AG04450 (cell line): ENCODE measurements at regions not wholly inside any gene's neighbourhood (a gene's known extent, or its start where the extent isn't known, plus 50 kb on each side); places are given as distances from the start of the nearest gene placed in this dataset.

Source experiments
- CTCF ChIA-PET: fragments of 300-600, 350-600 bp; formaldehyde crosslinking; extraction: SDS; loops from one replicate; lab custom pipeline; 2022; ENCODE audit warnings: antibody characterized with exemption, inconsistent platforms; lab: Charles Lee
- POLR2A ChIA-PET: fragments of 350-600 bp; formaldehyde crosslinking; extraction: SDS; loops from one replicate; lab custom pipeline; 2021; ENCODE audit warnings: antibody characterized with exemption, inconsistent platforms; lab: Yijun Ruan, JAX
- DNase-seq: peaks from one replicate; pipeline ENCODE4 v3.0.0-alpha.2; 2011; ENCODE audit warnings: low read depth, low spot score
- H3K27ac ChIP-seq: one replicate; pipeline ENCODE4 v1.5.1; 2012; ENCODE audit warnings: low read depth, low read length, control low read depth
- H3K27me3 ChIP-seq: one replicate; pipeline ENCODE4 v1.6.0; 2012; ENCODE audit warnings: low read length; ENCODE audit not compliant: control insufficient read depth, insufficient read depth
- H3K4me3 ChIP-seq: 2 replicates; pipeline ENCODE4 v1.5.1; 2011; ENCODE audit warnings: mild to moderate bottlenecking, low read depth, low read length, control low read depth
- H3K9me3 ChIP-seq: 2 replicates; pipeline ENCODE4 v1.5.1; 2012; ENCODE audit warnings: low read length; ENCODE audit not compliant: control insufficient read depth, insufficient read depth
- CTCF ChIP-seq: IDR thresholded peaks from 2 replicates; pipeline ENCODE4 v1.5.1; 2011; ENCODE audit warnings: low read depth, low read length, control low read depth, inconsistent platforms

- POLR2A ChIA-PET, result no interaction called here
- peaks cover 31% of the 10 kb centered on the region for H3K9me3 ChIP-seq
- no peak for TF ChIP-seq CTCF
- no peaks in the 10 kb centered on the region for H3K27me3 ChIP-seq
- H3K27ac ChIP-seq, result no peak overlapping the region
- H3K4me3 ChIP-seq, result no peak overlapping the region
- DNase-seq, result no peak
- CTCF ChIA-PET, result interaction anchor here (0.7 to 2.5 kb wide), 2 partner anchors 52 to 146 kb away, joined by 3 to 10 read pairs; no protein-coding TSS in a partner anchor
Measured at GRCh38 chr19:28883241-28883693, 329.7 kb downstream of the UQCRFS1 start.

GRCh38 chr19:28882818-28883217 is 330.1 kb downstream of the UQCRFS1 start:
- ChIA-PET CTCF (interaction anchor here (2.5 kb wide), 1 partner anchor 146 kb away, joined by 10 read pairs; no protein-coding TSS in a partner anchor), POLR2A (no interaction called here)
- TF ChIP-seq CTCF, result no peak

GRCh38 chr19:28881616-28882015 is 331.3 kb downstream of the UQCRFS1 start:
- no peak for DNase-seq
- no peaks in the 10 kb centered on the region for H3K27me3 ChIP-seq
- no peak overlapping the region for H3K4me3 ChIP-seq
- CTCF ChIA-PET, result interaction anchor here (2.5 kb wide), 1 partner anchor 145 kb away, joined by 10 read pairs; no protein-coding TSS in a partner anchor
- peaks cover 28% of the 10 kb centered on the region for H3K9me3 ChIP-seq
- POLR2A ChIA-PET, result no interaction called here
- H3K27ac ChIP-seq, result no peak overlapping the region
- TF ChIP-seq CTCF, result no peak

More at GRCh38 chr19:28882818-28883217, 330.1 kb downstream of the UQCRFS1 start:
- Histone ChIP-seq H3K9me3 (peaks cover 28% of the 10 kb centered on the region), H3K4me3 (no peak overlapping the region), H3K27me3 (no peaks in the 10 kb centered on the region), H3K27ac (no peak overlapping the region)
- DNase-seq, result no peak

DNA sequence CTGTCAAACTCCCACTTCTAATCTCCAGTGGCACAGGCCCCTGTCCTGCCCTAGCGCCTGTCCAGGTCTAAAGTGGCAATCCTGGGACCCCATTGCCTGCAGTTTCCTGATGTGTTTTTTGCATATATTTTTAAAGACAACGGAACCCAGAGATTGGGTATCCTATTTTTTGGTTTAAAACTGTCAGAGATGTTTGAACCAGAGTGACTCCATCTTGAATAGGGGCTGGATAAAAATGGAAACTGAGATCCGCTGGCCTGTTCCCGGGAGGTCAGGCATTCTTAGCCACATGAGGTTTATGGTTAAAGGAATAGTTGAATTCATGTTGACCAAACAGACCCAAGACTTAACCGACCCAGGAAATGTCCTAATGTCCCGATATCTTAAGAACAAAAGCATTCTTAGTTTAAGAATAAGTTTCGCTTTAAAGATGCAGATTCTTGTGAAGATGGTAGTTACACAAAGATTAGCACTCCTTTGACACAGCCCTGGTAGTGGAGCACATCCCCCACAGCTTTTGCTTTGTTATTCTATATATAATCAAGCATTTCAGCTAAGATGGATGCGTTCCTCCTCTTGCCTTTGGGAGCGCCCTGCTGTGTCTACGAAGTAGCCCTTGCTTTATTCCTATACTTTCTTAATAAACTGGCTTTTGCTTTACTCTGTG is 332.1 kb downstream of the UQCRFS1 start:
- Histone ChIP-seq H3K4me3 (no peak overlapping the region), H3K9me3 (peaks cover 28% of the 10 kb centered on the region), H3K27ac (no peak overlapping the region), H3K27me3 (no peaks in the 10 kb centered on the region)
- no peak for DNase-seq
- ChIA-PET POLR2A (no interaction called here), CTCF (interaction anchor here (2.5 kb wide), 1 partner anchor 144 kb away, joined by 10 read pairs; no protein-coding TSS in a partner anchor)
- no peak for TF ChIP-seq CTCF
